ENCODE measurements at regions not wholly inside any gene's neighbourhood (a gene's known extent, or its start where the extent isn't known, plus 50 kb on each side); places are given as distances from the start of the nearest gene placed in this dataset.

DNA sequence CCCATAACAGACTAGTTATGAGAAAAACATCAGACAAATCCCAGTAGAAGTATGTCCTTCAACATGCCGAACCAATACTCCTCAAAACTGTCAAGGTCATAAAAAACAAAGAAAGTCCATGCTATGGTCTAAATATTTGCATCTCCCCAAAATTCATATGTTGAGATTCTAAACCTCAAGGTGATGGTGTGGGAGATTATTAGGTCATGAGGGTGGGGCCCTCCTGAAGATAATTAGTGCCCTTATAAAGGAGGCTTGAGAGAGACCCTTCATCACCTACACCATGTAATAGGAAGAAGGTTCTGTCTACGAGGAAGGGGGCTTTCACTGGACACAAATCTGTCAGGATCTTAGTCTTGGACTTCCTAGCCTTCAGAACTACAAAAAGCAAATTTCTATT, 118.6 kb upstream of the GUCY1A2 start:
- TF ChIP-seq, protein P1, sequence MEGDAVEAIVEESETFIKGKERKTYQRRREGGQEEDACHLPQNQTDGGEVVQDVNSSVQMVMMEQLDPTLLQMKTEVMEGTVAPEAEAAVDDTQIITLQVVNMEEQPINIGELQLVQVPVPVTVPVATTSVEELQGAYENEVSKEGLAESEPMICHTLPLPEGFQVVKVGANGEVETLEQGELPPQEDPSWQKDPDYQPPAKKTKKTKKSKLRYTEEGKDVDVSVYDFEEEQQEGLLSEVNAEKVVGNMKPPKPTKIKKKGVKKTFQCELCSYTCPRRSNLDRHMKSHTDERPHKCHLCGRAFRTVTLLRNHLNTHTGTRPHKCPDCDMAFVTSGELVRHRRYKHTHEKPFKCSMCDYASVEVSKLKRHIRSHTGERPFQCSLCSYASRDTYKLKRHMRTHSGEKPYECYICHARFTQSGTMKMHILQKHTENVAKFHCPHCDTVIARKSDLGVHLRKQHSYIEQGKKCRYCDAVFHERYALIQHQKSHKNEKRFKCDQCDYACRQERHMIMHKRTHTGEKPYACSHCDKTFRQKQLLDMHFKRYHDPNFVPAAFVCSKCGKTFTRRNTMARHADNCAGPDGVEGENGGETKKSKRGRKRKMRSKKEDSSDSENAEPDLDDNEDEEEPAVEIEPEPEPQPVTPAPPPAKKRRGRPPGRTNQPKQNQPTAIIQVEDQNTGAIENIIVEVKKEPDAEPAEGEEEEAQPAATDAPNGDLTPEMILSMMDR (conservative IDR thresholded peaks at IDR 0.05) = no peak
- TF ChIP-seq EZH2 (IDR thresholded peaks at IDR 0.05; ENCODE audit: low read depth) = no peak
